Thyroid gland (tissue), 4 donors: ENCODE measurements at regions not wholly inside any gene's neighbourhood (a gene's known extent, or its start where the extent isn't known, plus 50 kb on each side); places are given as distances from the start of the nearest gene placed in this dataset.

Experiments
- CTCF ChIP-seq, 6 experiments: fragments of 200-600 bp in 3 of 6; fragments of 450-650 bp in 3 of 6; sonication (generic) in 3 of 6; IDR thresholded peaks; one replicate each; pipeline ENCODE4 v1.5.1; 2016 to 2019; ENCODE audit warnings: antibody characterized with exemption in 6 of 6, mild to moderate bottlenecking in 2 of 6, inconsistent platforms in 1 of 6, moderate library complexity in 1 of 6
- POLR2A ChIP-seq, 2 donors: fragments of 450-650 bp; IDR thresholded peaks; one replicate each; pipeline ENCODE4 v1.6.1; 2017; ENCODE audit warnings: antibody characterized with exemption in 2 of 2, mild to moderate bottlenecking in 2 of 2, moderate library complexity in 1 of 2

GRCh38 chr9:103707181-103707580 lies 386.9 kb upstream of the SMC2 start:
- no peak for TF ChIP-seq POLR2A (IDR thresholded peaks at IDR 0.05)
- TF ChIP-seq CTCF (IDR thresholded peaks at IDR 0.05) = no peak
